DND-41 (cell line): ENCODE measurements at regions not wholly inside any gene's neighbourhood (a gene's known extent, or its start where the extent isn't known, plus 50 kb on each side); places are given as distances from the start of the nearest gene placed in this dataset.

Experiments used
- ATAC-seq: fragments of 200-7000 bp; cut with Tn5 transposase; 3 replicates; pipeline ENCODE4 v1.9.1; 2021; ENCODE audit warnings: low read depth; ENCODE audit not compliant: insufficient read depth
- DNase-seq: peaks from one replicate; pipeline ENCODE4 v3.0.0-alpha.2; 2020
- H2AFZ ChIP-seq: 2 replicates; pipeline ENCODE4 v1.6.0; 2012; ENCODE audit warnings: low read depth, low read length
- H3K27ac ChIP-seq: 2 replicates; pipeline ENCODE4 v1.5.1; 2012; ENCODE audit warnings: low read length, inconsistent platforms
- H3K27me3 ChIP-seq: fragments of 200-600 bp; sonication (generic); 2 replicates; pipeline ENCODE4 v1.6.0; 2012; ENCODE audit warnings: low read length, mild to moderate bottlenecking, inconsistent platforms; ENCODE audit not compliant: insufficient read depth, poor library complexity
- H3K36me3 ChIP-seq: 2 replicates; pipeline ENCODE4 v1.5.1; 2012; ENCODE audit warnings: low read length, inconsistent platforms; ENCODE audit not compliant: insufficient read depth
- H3K4me1 ChIP-seq: 2 replicates; pipeline ENCODE4 v1.5.1; 2012; ENCODE audit warnings: mild to moderate bottlenecking, low read length; ENCODE audit not compliant: insufficient read depth
- H3K4me2 ChIP-seq: 2 replicates; pipeline ENCODE4 v1.6.0; 2012; ENCODE audit warnings: mild to moderate bottlenecking, moderate library complexity, low read length, inconsistent platforms; ENCODE audit not compliant: insufficient read depth
- H3K4me3 ChIP-seq, 2 experiments: fragments of 200-600 bp in 1 of 2; shearing (Covaris generic) in 1 of 2; 2 replicates each; pipeline ENCODE4 v1.5.1; 2012 to 2016; ENCODE audit warnings: inconsistent platforms in 2 of 2, low read length in 2 of 2, mild to moderate bottlenecking in 2 of 2, low read depth in 1 of 2, moderate library complexity in 1 of 2
- H3K79me2 ChIP-seq: 2 replicates; pipeline ENCODE4 v1.6.0; 2012; ENCODE audit warnings: low read length, inconsistent platforms; ENCODE audit not compliant: insufficient read depth
- H3K9ac ChIP-seq: 2 replicates; pipeline ENCODE4 v1.6.0; 2012; ENCODE audit warnings: low read depth, mild to moderate bottlenecking, inconsistent platforms, low read length, moderate library complexity
- H3K9me3 ChIP-seq: 2 replicates; pipeline ENCODE4 v1.5.1; 2012; ENCODE audit warnings: low read length, moderate library complexity, mild to moderate bottlenecking, inconsistent platforms; ENCODE audit not compliant: insufficient read depth, severe bottlenecking
- H4K20me1 ChIP-seq: 2 replicates; pipeline ENCODE4 v1.6.0; 2012; ENCODE audit warnings: low read length; ENCODE audit not compliant: insufficient read depth
- CTCF ChIP-seq: IDR thresholded peaks from 2 replicates; pipeline ENCODE4 v1.5.1; 2012; ENCODE audit warnings: borderline replicate concordance, low read length, moderate library complexity, mild to moderate bottlenecking; ENCODE audit not compliant: poor library complexity, severe bottlenecking; ENCODE audit errors: extremely low read depth
- EZH2 ChIP-seq: IDR thresholded peaks from 3 replicates; pipeline ENCODE4 v1.6.1; 2012; ENCODE audit warnings: borderline replicate concordance, low read depth, mild to moderate bottlenecking, moderate library complexity, low read length, inconsistent platforms; ENCODE audit not compliant: severe bottlenecking

- Histone ChIP-seq H3K9ac (no peak overlapping the region), H3K79me2 (no peaks in the 10 kb centered on the region), H2AFZ (no peak overlapping the region), H3K4me3 (no peak overlapping the region), H3K27me3 (no peaks in the 10 kb centered on the region), H3K4me1 (peaks cover 14% of the 10 kb centered on the region), H3K27ac (no peak overlapping the region), H3K36me3 (no peaks in the 10 kb centered on the region), H3K9me3 (peaks cover 1% of the 10 kb centered on the region), H4K20me1 (no peaks in the 10 kb centered on the region), H3K4me2 (no peak overlapping the region)
- ATAC-seq (no peak), DNase-seq (no peak)
- TF ChIP-seq CTCF (no peak), EZH2 (no peak)
Measured at GRCh38 chr10:3452683-3453361, 280.2 kb upstream of the PITRM1 start.

GRCh38 chr10:3452173-3452626 is 279.6 kb upstream of the PITRM1 start:
- H3K4me1 ChIP-seq: peaks cover 14% of the 10 kb centered on the region
- H3K27me3 ChIP-seq: no peaks in the 10 kb centered on the region
- TF ChIP-seq CTCF (no peak), EZH2 (no peak)
- H3K79me2 ChIP-seq: no peaks in the 10 kb centered on the region
- H3K4me3 ChIP-seq: no peak overlapping the region
- H3K36me3 ChIP-seq: no peaks in the 10 kb centered on the region
- peak overlapping the region; percentile 22; the same call in 1 of the 2 replicates for H2AFZ ChIP-seq
- no peak overlapping the region for H3K4me2 ChIP-seq
- no peak for ATAC-seq
- no peak overlapping the region for H3K27ac ChIP-seq
- H3K9me3 ChIP-seq: no peaks in the 10 kb centered on the region
- no peak for DNase-seq
- no peaks in the 10 kb centered on the region for H4K20me1 ChIP-seq
- no peak overlapping the region for H3K9ac ChIP-seq

GRCh38 chr10:3451516-3452172 is 279.1 kb upstream of the PITRM1 start:
- Histone ChIP-seq H4K20me1 (no peaks in the 10 kb centered on the region), H3K27me3 (no peaks in the 10 kb centered on the region), H3K79me2 (no peaks in the 10 kb centered on the region), H2AFZ (no peak overlapping the region), H3K9me3 (no peaks in the 10 kb centered on the region), H3K27ac (no peak overlapping the region), H3K36me3 (no peaks in the 10 kb centered on the region), H3K4me3 (no peak overlapping the region), H3K4me2 (no peak overlapping the region), H3K9ac (no peak overlapping the region), H3K4me1 (peaks cover 14% of the 10 kb centered on the region)
- ATAC-seq (no peak), DNase-seq (no peak)
- TF ChIP-seq CTCF (no peak), EZH2 (no peak)
